ENCODE measurements at regions not wholly inside any gene's neighbourhood (a gene's known extent, or its start where the extent isn't known, plus 50 kb on each side); places are given as distances from the start of the nearest gene placed in this dataset.
"Not testable (repeated sequence)": the region's sequence is repeated elsewhere in the genome, so short reads cannot be mapped to it uniquely, and the experiment has no call there.

DNA sequence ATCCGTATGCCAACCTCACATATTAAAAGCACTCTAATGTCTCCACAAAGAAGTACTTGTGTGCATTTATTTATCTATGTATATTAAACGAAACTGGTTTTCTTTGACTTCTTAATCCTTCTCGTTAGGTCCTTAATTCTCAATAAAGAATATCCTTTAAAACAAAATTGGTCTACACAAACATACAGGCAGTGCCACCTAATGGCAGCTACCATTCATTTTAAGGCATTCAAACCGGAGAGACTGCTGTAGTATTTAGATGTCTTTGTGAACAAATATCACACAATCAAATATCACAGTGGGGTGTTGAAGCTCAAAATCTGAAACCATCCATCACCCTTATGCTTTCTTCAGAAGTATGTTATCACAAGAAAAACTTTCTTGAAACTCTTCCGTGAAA, 96.6 kb upstream of the IRAK1BP1 start:
- H4K20me1 ChIP-seq (ENCODE audit: control insufficient read depth, extremely low read depth, insufficient read depth, low read length): no peaks in the 10 kb centered on the region
- H3K9ac ChIP-seq (ENCODE audit: insufficient read depth, low read length): no peak overlapping the region
- DNase-seq (ENCODE audit: low read depth in 2 of 2): no peak
- H3K4me1 ChIP-seq (ENCODE audit: control insufficient read depth, extremely low read depth, insufficient read depth, low read length): no peaks in the 10 kb centered on the region
- TF ChIP-seq, protein P1, sequence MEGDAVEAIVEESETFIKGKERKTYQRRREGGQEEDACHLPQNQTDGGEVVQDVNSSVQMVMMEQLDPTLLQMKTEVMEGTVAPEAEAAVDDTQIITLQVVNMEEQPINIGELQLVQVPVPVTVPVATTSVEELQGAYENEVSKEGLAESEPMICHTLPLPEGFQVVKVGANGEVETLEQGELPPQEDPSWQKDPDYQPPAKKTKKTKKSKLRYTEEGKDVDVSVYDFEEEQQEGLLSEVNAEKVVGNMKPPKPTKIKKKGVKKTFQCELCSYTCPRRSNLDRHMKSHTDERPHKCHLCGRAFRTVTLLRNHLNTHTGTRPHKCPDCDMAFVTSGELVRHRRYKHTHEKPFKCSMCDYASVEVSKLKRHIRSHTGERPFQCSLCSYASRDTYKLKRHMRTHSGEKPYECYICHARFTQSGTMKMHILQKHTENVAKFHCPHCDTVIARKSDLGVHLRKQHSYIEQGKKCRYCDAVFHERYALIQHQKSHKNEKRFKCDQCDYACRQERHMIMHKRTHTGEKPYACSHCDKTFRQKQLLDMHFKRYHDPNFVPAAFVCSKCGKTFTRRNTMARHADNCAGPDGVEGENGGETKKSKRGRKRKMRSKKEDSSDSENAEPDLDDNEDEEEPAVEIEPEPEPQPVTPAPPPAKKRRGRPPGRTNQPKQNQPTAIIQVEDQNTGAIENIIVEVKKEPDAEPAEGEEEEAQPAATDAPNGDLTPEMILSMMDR (conservative IDR thresholded peaks at IDR 0.05 in 1 of 2, IDR thresholded peaks at IDR 0.05 in 1 of 2; ENCODE audit: low read depth in 1 of 2, low read length in 2 of 2): no peak
- TF ChIP-seq EZH2 (IDR thresholded peaks at IDR 0.05; ENCODE audit: low read length, missing control alignments): no peak
- H3K9me3 ChIP-seq (ENCODE audit: control insufficient read depth, insufficient read depth, low read depth, low read length): no peaks in the 10 kb centered on the region
- no peaks in the 10 kb centered on the region for H3K27me3 ChIP-seq (ENCODE audit: control insufficient read depth, insufficient read depth, low read length)
- H3K4me2 ChIP-seq (ENCODE audit: extremely low read depth, insufficient read depth, low read length): no peak overlapping the region
- H3K79me2 ChIP-seq (ENCODE audit: control insufficient read depth, insufficient read depth, low read length): no peaks in the 10 kb centered on the region
- no peak overlapping the region for H3K4me3 ChIP-seq (replicated peaks in 1 of 4; ENCODE audit: control extremely low read depth in 1 of 4, insufficient read depth in 1 of 4, low read depth in 3 of 4, low read length in 4 of 4)
- no peak overlapping the region for H3K27ac ChIP-seq (ENCODE audit: insufficient read depth, low read length)
- H3K36me3 ChIP-seq (ENCODE audit: control insufficient read depth, insufficient read depth, low read length): no peaks in the 10 kb centered on the region
- no peak overlapping the region for H2AFZ ChIP-seq (ENCODE audit: low read length)

DNA sequence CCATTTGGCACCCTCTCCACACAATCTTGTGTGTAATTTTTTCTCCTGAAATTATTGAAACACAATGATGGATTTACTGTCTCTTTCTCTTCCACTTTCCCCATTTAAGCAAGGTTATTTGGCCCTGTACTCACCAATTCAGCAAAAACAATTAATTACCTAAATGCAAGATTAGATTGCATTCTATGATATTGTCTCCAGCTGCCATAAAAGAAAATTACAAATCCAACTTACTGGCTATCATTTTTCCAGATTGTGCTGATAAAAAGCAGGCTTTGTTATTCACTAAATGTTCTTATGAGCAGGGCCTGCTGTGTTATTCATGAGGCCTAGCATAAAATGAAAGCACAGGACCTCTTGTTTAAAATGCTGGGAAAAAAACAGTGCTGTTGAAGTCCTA, 95.8 kb upstream of the IRAK1BP1 start:
- no peak for TF ChIP-seq EZH2 (IDR thresholded peaks at IDR 0.05; ENCODE audit: low read length, missing control alignments)
- no peaks in the 10 kb centered on the region for H3K4me1 ChIP-seq (ENCODE audit: control insufficient read depth, extremely low read depth, insufficient read depth, low read length)
- H3K9me3 ChIP-seq (ENCODE audit: control insufficient read depth, insufficient read depth, low read depth, low read length): no peaks in the 10 kb centered on the region
- H3K4me3 ChIP-seq (replicated peaks in 1 of 4; ENCODE audit: control extremely low read depth in 1 of 4, insufficient read depth in 1 of 4, low read depth in 3 of 4, low read length in 4 of 4): no peak overlapping the region
- no peak overlapping the region for H3K9ac ChIP-seq (ENCODE audit: insufficient read depth, low read length)
- H3K36me3 ChIP-seq (ENCODE audit: control insufficient read depth, insufficient read depth, low read length): no peaks in the 10 kb centered on the region
- no peak overlapping the region for H3K27ac ChIP-seq (ENCODE audit: insufficient read depth, low read length)
- no peaks in the 10 kb centered on the region for H3K27me3 ChIP-seq (ENCODE audit: control insufficient read depth, insufficient read depth, low read length)
- no peaks in the 10 kb centered on the region for H3K79me2 ChIP-seq (ENCODE audit: control insufficient read depth, insufficient read depth, low read length)
- H3K4me2 ChIP-seq (ENCODE audit: extremely low read depth, insufficient read depth, low read length): no peak overlapping the region
- H4K20me1 ChIP-seq (ENCODE audit: control insufficient read depth, extremely low read depth, insufficient read depth, low read length): no peaks in the 10 kb centered on the region
- no peak overlapping the region for H2AFZ ChIP-seq (ENCODE audit: low read length)
- no peak for DNase-seq (ENCODE audit: low read depth in 2 of 2)

GRCh38 chr6:78781001-78781400, 86.3 kb upstream of the IRAK1BP1 start:
- Histone ChIP-seq H3K36me3 (ENCODE audit: control insufficient read depth, insufficient read depth, low read length) (no peaks in the 10 kb centered on the region), H3K27ac (ENCODE audit: insufficient read depth, low read length) (no peak overlapping the region), H3K4me1 (ENCODE audit: control insufficient read depth, extremely low read depth, insufficient read depth, low read length) (no peaks in the 10 kb centered on the region), H3K4me3 (replicated peaks in 1 of 4; ENCODE audit: control extremely low read depth in 1 of 4, insufficient read depth in 1 of 4, low read depth in 3 of 4, low read length in 4 of 4) (no peak overlapping the region), H2AFZ (ENCODE audit: low read length) (no peak overlapping the region), H3K27me3 (ENCODE audit: control insufficient read depth, insufficient read depth, low read length) (no peaks in the 10 kb centered on the region), H3K4me2 (ENCODE audit: extremely low read depth, insufficient read depth, low read length) (no peak overlapping the region), H4K20me1 (ENCODE audit: control insufficient read depth, extremely low read depth, insufficient read depth, low read length) (no peaks in the 10 kb centered on the region), H3K9me3 (ENCODE audit: control insufficient read depth, insufficient read depth, low read depth, low read length) (no peaks in the 10 kb centered on the region), H3K9ac (ENCODE audit: insufficient read depth, low read length) (no peak overlapping the region), H3K79me2 (ENCODE audit: control insufficient read depth, insufficient read depth, low read length) (no peaks in the 10 kb centered on the region)
- TF ChIP-seq, protein P1 (conservative IDR thresholded peaks at IDR 0.05 in 1 of 2, IDR thresholded peaks at IDR 0.05 in 1 of 2; ENCODE audit: low read depth in 1 of 2, low read length in 2 of 2): no peak
- no peak for TF ChIP-seq EZH2 (IDR thresholded peaks at IDR 0.05; ENCODE audit: low read length, missing control alignments)
- DNase-seq (ENCODE audit: low read depth in 2 of 2): no peak

DNA sequence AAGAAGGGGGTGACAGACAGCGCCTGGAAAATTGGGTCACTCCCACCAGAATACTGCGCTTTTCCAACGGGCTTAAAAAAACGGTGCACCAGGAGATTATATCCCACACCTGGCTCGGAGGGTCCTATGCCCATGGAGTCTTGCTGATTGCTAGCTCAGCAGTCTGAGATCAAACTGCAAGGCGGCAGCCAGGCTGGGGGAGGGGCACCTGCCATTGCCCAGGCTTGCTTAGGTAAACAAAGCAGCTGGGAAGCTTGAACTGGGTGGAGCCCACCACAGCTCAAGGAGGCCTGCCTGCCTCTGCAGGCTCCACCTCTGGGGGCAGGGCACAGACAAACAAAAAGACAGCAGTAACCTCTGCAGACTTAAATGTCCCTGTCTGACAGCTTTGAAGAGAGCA, 84.0 kb upstream of the IRAK1BP1 start:
- not testable (repeated sequence) for H3K9ac ChIP-seq (ENCODE audit: insufficient read depth, low read length); H2AFZ ChIP-seq (ENCODE audit: low read length); H3K4me3 ChIP-seq (replicated peaks in 1 of 4; ENCODE audit: control extremely low read depth in 1 of 4, insufficient read depth in 1 of 4, low read depth in 3 of 4, low read length in 4 of 4); H3K27me3 ChIP-seq (ENCODE audit: control insufficient read depth, insufficient read depth, low read length); H3K36me3 ChIP-seq (ENCODE audit: control insufficient read depth, insufficient read depth, low read length); H3K9me3 ChIP-seq (ENCODE audit: control insufficient read depth, insufficient read depth, low read depth, low read length); H3K4me1 ChIP-seq (ENCODE audit: control insufficient read depth, extremely low read depth, insufficient read depth, low read length); H3K79me2 ChIP-seq (ENCODE audit: control insufficient read depth, insufficient read depth, low read length); DNase-seq (ENCODE audit: low read depth in 2 of 2); H4K20me1 ChIP-seq (ENCODE audit: control insufficient read depth, extremely low read depth, insufficient read depth, low read length); H3K4me2 ChIP-seq (ENCODE audit: extremely low read depth, insufficient read depth, low read length); H3K27ac ChIP-seq (ENCODE audit: insufficient read depth, low read length)

All from fibroblast of lung (primary cell).